AG09319 (cell line): ENCODE measurements at regions not wholly inside any gene's neighbourhood (a gene's known extent, or its start where the extent isn't known, plus 50 kb on each side); places are given as distances from the start of the nearest gene placed in this dataset.

Experiments used
- DNase-seq: peaks from one replicate; pipeline ENCODE4 v3.0.0-alpha.2; 2010; ENCODE audit warnings: low read depth; ENCODE audit errors: extremely low read depth
- CTCF ChIP-seq: IDR thresholded peaks from 2 replicates; pipeline ENCODE4 v1.5.1; 2011; ENCODE audit warnings: low read depth, mild to moderate bottlenecking, inconsistent platforms, low read length, moderate library complexity

- no peak for DNase-seq
- no peak for TF ChIP-seq CTCF
Measured at GRCh38 chr15:70314688-70315087, 217.0 kb upstream of the TLE3 start.

GRCh38 chr15:70314018-70314354 is 216.3 kb upstream of the TLE3 start:
- TF ChIP-seq CTCF: no peak
- DNase-seq: no peak

GRCh38 chr15:70313099-70314017 is 215.6 kb upstream of the TLE3 start:
- no peak for DNase-seq
- no peak for TF ChIP-seq CTCF

- no peak for DNase-seq
- TF ChIP-seq CTCF: no peak
Measured at GRCh38 chr15:70311821-70312220, 214.1 kb upstream of the TLE3 start.

GRCh38 chr15:70309716-70310115 is 212.0 kb upstream of the TLE3 start:
- no peak for TF ChIP-seq CTCF
- no peak for DNase-seq

GRCh38 chr15:70308735-70309434 is 211.2 kb upstream of the TLE3 start:
- DNase-seq: no peak
- TF ChIP-seq CTCF: no peak
